ENCODE measurements at regions not wholly inside any gene's neighbourhood (a gene's known extent, or its start where the extent isn't known, plus 50 kb on each side); places are given as distances from the start of the nearest gene placed in this dataset.

DNA sequence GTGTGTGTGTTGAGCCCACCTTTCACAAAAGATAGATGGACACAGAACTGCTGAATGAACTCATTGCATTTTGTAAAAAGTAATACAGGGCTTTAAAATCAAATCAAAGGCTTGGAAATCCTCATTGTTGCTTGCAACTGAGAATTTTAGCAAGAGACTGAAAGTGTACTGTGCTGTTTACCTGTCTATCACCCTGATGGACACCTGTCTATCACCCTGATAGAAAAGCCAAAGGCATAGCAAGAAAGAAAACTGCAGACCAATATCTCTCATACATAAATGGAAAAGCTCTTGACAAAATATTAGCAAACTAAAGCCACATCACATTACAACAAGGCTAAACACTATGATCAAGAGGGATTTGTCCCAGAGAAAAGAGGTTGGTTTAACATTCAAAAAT lies 107.5 kb upstream of the TMEM18 start:
- no peak overlapping the region for H3K4me3 ChIP-seq (ENCODE audit: low read depth, low read length)
- no peak overlapping the region for H3K27ac ChIP-seq (ENCODE audit: low read depth, low read length)
- no peak overlapping the region for H2AFZ ChIP-seq (ENCODE audit: low read length, unreplicated experiment)
- no peaks in the 10 kb centered on the region for H3K36me3 ChIP-seq (ENCODE audit: insufficient read depth, low read length)
- no peaks in the 10 kb centered on the region for H3K27me3 ChIP-seq (ENCODE audit: insufficient read depth, low read length)
- H3K79me2 ChIP-seq (ENCODE audit: control insufficient read depth, insufficient read depth, low read length, unreplicated experiment), result no peaks in the 10 kb centered on the region
- no peaks in the 10 kb centered on the region for H3K4me1 ChIP-seq (ENCODE audit: control insufficient read depth, insufficient read depth, low read length, unreplicated experiment)

DNA sequence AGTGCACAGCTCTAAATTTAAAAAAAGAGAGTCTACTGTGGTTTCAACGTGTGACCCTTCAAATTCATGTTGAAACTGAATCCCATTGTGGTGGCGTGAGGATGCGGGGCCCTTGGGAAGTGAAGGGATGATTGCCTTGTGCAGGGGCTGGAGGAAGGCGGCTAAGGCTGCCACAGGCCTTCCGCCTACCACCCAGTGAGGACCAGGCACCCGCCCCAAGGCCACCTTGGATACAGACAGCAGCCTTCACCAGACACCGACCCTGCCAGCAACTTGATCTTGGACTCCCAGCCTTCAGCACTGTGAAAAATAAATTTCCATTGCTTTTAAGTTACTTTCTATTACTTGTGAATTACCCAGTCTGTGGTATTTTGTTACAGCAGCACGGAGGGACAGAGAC lies 103.4 kb upstream of the TMEM18 start:
- Histone ChIP-seq H3K4me1 (ENCODE audit: control insufficient read depth, insufficient read depth, low read length, unreplicated experiment) (no peaks in the 10 kb centered on the region), H3K4me3 (ENCODE audit: low read depth, low read length) (no peak overlapping the region), H3K79me2 (ENCODE audit: control insufficient read depth, insufficient read depth, low read length, unreplicated experiment) (no peaks in the 10 kb centered on the region), H2AFZ (ENCODE audit: low read length, unreplicated experiment) (no peak overlapping the region), H3K36me3 (ENCODE audit: insufficient read depth, low read length) (no peaks in the 10 kb centered on the region), H3K27ac (ENCODE audit: low read depth, low read length) (no peak overlapping the region), H3K27me3 (ENCODE audit: insufficient read depth, low read length) (no peaks in the 10 kb centered on the region)

DNA sequence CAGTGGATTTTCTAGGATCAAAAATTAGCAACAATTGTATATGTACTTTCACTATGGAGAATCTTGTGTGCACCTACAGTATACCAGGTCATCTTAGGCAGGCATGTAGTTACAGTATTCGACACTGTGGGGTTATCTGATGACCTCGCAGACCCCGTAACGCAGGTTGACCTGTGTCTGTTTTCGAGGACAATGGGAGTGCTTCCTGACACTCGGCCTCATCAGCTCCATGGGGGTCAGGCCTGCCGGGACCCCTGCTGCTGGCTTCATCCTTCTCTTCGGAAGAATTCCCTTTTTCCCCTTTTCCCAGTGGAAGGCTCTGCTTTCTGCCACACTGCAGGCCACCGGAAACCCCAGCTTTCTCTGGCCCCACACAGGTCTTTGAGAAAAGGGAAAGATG lies 102.8 kb upstream of the TMEM18 start:
- Histone ChIP-seq H3K4me1 (ENCODE audit: control insufficient read depth, insufficient read depth, low read length, unreplicated experiment) (no peaks in the 10 kb centered on the region), H3K79me2 (ENCODE audit: control insufficient read depth, insufficient read depth, low read length, unreplicated experiment) (no peaks in the 10 kb centered on the region), H2AFZ (ENCODE audit: low read length, unreplicated experiment) (no peak overlapping the region), H3K4me3 (ENCODE audit: low read depth, low read length) (no peak overlapping the region), H3K27ac (ENCODE audit: low read depth, low read length) (no peak overlapping the region), H3K27me3 (ENCODE audit: insufficient read depth, low read length) (no peaks in the 10 kb centered on the region), H3K36me3 (ENCODE audit: insufficient read depth, low read length) (no peaks in the 10 kb centered on the region)

DNA sequence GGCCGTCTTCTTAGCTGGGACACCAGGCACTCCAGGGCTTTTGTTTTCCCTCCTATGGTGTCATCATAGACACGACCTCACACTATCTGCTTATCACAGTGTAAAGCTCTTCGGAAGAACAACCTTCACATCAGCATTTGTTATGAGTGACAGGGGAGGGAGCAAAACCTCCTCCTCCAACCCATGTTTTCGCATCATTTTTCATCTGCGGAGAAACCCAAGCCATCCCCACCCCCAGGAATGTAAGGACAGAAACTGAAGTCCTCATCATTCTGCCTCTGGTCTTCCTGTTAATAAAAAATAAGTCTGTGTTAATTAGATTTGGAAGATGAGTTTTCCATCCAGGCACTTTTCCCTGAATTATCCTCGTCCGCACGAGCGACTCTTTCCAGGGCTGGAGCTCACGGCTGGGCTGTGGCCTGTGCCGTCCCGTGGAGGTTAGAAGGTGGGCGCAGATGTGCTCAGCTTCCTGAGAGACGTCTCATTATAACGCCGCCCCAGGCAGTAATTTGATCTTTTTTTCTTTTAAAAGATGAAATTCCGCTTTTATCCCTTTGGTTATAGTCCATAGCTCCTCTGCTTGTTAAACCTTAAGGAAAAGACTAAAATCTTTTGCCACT lies 101.6 kb upstream of the TMEM18 start:
- H3K27me3 ChIP-seq (ENCODE audit: insufficient read depth, low read length), result no peaks in the 10 kb centered on the region
- no peaks in the 10 kb centered on the region for H3K36me3 ChIP-seq (ENCODE audit: insufficient read depth, low read length)

DNA sequence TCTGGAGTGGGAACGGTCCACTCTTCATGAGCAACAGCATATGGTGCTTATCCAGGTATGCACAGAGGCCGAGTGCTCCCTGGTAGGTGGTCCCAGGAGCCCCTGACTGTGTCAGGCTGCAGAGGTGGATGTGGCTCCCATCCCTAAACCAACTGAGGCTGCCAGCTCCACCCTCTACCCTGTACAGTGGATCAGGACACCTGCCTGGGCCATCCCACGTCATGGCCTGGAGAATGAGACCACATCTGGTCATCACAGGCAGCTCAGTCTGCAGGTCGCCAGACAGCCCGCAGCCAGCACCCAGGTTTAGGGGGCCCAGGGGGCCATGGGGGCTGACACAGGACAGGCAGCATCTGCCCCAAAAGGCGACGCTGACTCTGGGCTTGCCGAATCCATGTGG lies 100.3 kb upstream of the TMEM18 start:
- H2AFZ ChIP-seq (ENCODE audit: low read length, unreplicated experiment), result no peak overlapping the region
- no peaks in the 10 kb centered on the region for H3K79me2 ChIP-seq (ENCODE audit: control insufficient read depth, insufficient read depth, low read length, unreplicated experiment)
- H3K4me3 ChIP-seq (ENCODE audit: low read depth, low read length), result no peak overlapping the region
- no peaks in the 10 kb centered on the region for H3K36me3 ChIP-seq (ENCODE audit: insufficient read depth, low read length)
- no peaks in the 10 kb centered on the region for H3K4me1 ChIP-seq (ENCODE audit: control insufficient read depth, insufficient read depth, low read length, unreplicated experiment)
- H3K27me3 ChIP-seq (ENCODE audit: insufficient read depth, low read length), result no peaks in the 10 kb centered on the region
- H3K27ac ChIP-seq (ENCODE audit: low read depth, low read length), result no peak overlapping the region

More for the DNA sequence above, 101.6 kb upstream of the TMEM18 start:
- Histone ChIP-seq H3K79me2 (ENCODE audit: control insufficient read depth, insufficient read depth, low read length, unreplicated experiment) (no peaks in the 10 kb centered on the region), H3K4me3 (ENCODE audit: low read depth, low read length) (no peak overlapping the region), H3K27ac (ENCODE audit: low read depth, low read length) (no peak overlapping the region), H3K4me1 (ENCODE audit: control insufficient read depth, insufficient read depth, low read length, unreplicated experiment) (no peaks in the 10 kb centered on the region), H2AFZ (ENCODE audit: low read length, unreplicated experiment) (no peak overlapping the region)

DNA sequence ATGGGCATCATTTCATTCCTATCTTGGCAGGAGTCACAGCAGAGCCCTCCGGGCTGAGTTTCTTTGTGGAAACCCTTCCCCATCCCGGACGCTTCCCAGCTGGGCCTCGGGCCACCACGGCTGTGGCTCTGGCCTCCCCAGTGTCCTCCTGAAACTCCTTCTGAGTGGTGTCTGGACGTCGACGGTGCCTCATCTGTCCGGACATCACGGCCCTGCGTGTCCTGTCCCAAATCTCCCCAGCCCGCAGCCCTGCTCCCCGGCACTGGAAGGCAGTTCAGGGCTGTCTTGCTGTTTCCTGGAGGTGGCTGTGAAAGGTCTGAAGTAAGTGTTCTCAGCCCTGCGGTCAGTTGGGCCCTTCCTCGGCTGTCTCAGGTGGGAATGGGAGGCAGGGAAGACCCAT lies 99.8 kb upstream of the TMEM18 start:
- H3K79me2 ChIP-seq (ENCODE audit: control insufficient read depth, insufficient read depth, low read length, unreplicated experiment), result no peaks in the 10 kb centered on the region
- no peak overlapping the region for H2AFZ ChIP-seq (ENCODE audit: low read length, unreplicated experiment)
- H3K4me3 ChIP-seq (ENCODE audit: low read depth, low read length), result no peak overlapping the region
- H3K27ac ChIP-seq (ENCODE audit: low read depth, low read length), result no peak overlapping the region
- H3K36me3 ChIP-seq (ENCODE audit: insufficient read depth, low read length), result no peaks in the 10 kb centered on the region
- H3K4me1 ChIP-seq (ENCODE audit: control insufficient read depth, insufficient read depth, low read length, unreplicated experiment), result no peaks in the 10 kb centered on the region
- no peaks in the 10 kb centered on the region for H3K27me3 ChIP-seq (ENCODE audit: insufficient read depth, low read length)

DNA sequence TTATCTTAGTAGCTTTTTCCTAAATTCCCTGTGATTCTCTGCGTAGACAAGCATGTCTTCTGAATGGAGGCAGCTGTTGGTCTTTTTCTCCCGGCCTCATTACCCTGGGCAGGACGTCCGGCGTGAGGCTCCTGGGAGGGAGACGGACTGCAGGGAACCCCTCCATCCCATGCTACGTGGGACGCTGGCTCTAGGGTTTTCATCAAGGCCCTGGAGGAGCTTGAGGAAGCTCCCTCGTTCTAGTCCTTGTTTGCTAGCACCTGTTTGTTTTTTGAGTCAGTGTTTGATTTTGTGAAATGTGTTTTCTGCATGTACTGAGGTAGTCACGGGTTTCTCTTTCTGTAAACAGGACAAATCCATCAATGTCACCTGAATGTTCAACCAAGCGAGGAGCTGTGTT lies 99.3 kb upstream of the TMEM18 start:
- no peak overlapping the region for H2AFZ ChIP-seq (ENCODE audit: low read length, unreplicated experiment)

DNA sequence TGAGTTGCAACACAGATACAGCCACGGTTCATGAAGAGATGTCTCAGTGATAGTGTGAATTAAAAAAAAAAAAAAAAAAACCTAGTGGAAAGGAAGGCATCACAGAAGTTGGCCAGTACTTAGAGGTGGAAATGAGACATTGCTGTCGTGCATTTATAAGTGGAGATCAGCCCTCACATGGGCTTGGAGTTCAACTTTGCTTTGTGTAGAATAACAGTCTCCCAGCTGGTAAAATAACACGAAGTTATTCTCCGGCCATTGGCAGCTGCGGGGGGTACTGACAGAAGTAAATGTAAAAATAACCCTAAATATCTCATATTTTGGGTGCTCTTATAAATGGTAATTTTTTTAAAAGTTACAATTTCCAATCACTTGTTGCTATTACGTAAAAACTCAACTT lies 98.8 kb upstream of the TMEM18 start:
- Histone ChIP-seq H3K4me3 (ENCODE audit: low read depth, low read length) (no peak overlapping the region), H3K79me2 (ENCODE audit: control insufficient read depth, insufficient read depth, low read length, unreplicated experiment) (no peaks in the 10 kb centered on the region), H3K36me3 (ENCODE audit: insufficient read depth, low read length) (no peaks in the 10 kb centered on the region), H3K27me3 (ENCODE audit: insufficient read depth, low read length) (no peaks in the 10 kb centered on the region), H2AFZ (ENCODE audit: low read length, unreplicated experiment) (no peak overlapping the region), H3K27ac (ENCODE audit: low read depth, low read length) (no peak overlapping the region), H3K4me1 (ENCODE audit: control insufficient read depth, insufficient read depth, low read length, unreplicated experiment) (no peaks in the 10 kb centered on the region)

More for the DNA sequence above, 99.3 kb upstream of the TMEM18 start:
- Histone ChIP-seq H3K4me3 (ENCODE audit: low read depth, low read length) (no peak overlapping the region), H3K4me1 (ENCODE audit: control insufficient read depth, insufficient read depth, low read length, unreplicated experiment) (no peaks in the 10 kb centered on the region), H3K27me3 (ENCODE audit: insufficient read depth, low read length) (no peaks in the 10 kb centered on the region), H3K27ac (ENCODE audit: low read depth, low read length) (no peak overlapping the region), H3K79me2 (ENCODE audit: control insufficient read depth, insufficient read depth, low read length, unreplicated experiment) (no peaks in the 10 kb centered on the region), H3K36me3 (ENCODE audit: insufficient read depth, low read length) (no peaks in the 10 kb centered on the region)

DNA sequence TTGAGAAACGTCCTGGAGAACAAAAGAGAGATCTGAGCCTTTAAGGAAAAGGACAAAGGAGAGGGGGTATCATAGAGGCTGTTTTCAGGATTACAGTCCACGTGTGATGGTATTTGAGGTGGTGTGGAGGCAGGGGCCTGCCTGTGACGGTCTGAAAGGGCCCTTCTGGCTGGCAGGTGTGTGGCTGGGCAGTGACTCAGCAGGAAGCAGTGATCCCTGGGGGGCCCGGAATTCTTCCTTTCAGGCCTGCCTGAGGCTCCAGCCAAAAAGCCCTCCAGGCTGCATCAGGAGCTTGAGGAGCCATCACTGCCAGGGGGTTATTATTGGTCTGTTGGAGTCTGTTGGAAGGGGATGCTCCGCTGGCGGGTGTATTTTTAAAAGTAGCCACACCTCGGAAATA lies 97.2 kb upstream of the TMEM18 start:
- no peaks in the 10 kb centered on the region for H3K4me1 ChIP-seq (ENCODE audit: control insufficient read depth, insufficient read depth, low read length, unreplicated experiment)
- H3K27me3 ChIP-seq (ENCODE audit: insufficient read depth, low read length), result no peaks in the 10 kb centered on the region
- no peaks in the 10 kb centered on the region for H3K36me3 ChIP-seq (ENCODE audit: insufficient read depth, low read length)
- no peak overlapping the region for H2AFZ ChIP-seq (ENCODE audit: low read length, unreplicated experiment)
- H3K27ac ChIP-seq (ENCODE audit: low read depth, low read length), result no peak overlapping the region
- H3K4me3 ChIP-seq (ENCODE audit: low read depth, low read length), result no peak overlapping the region
- no peaks in the 10 kb centered on the region for H3K79me2 ChIP-seq (ENCODE audit: control insufficient read depth, insufficient read depth, low read length, unreplicated experiment)

DNA sequence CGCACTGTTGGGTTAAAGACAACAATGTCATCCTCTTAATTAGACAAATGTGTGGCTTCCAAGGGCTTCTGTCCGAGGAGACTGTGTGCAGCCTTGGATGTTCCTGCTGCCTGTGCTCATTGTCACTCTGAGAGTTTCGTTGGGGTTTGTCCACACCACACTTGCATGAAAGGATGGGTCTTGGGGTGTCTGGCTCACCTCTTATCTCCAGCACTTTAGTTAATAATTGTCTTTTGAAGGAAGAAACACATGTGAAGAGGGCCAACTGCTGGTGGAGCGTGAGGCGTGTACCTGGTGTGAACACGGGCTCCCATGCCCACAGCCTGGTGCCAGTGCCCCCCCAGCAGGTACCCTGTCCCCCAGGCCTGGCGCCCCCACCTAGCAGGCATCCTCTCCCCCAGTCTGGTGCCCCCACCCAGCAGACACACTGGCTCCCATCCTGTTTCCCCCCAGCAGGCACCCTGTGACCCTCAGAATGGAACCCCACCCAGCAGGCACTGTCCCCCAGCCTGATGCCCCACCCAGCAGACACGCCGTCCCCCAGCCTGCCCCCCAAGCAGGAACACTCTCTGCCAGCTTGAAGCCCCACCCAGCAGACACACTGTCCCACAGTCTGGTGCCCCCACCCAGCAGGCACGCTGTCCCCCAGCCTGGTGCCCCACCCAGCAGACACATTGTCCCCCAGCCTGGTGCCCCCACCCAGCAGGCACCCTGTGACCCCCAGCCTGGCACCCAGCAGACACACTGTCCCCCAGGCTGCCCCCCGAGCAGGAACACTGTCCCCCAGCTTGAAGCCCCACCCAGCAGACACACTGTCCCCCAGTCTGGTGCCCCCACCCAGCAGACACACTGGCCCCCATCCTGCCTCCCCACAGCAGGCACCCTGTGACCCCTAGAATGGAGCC lies 96.3 kb upstream of the TMEM18 start:
- Histone ChIP-seq H3K79me2 (ENCODE audit: control insufficient read depth, insufficient read depth, low read length, unreplicated experiment) (no peaks in the 10 kb centered on the region), H3K27ac (ENCODE audit: low read depth, low read length) (no peak overlapping the region), H2AFZ (ENCODE audit: low read length, unreplicated experiment) (no peak overlapping the region), H3K36me3 (ENCODE audit: insufficient read depth, low read length) (no peaks in the 10 kb centered on the region), H3K27me3 (ENCODE audit: insufficient read depth, low read length) (no peaks in the 10 kb centered on the region), H3K4me3 (ENCODE audit: low read depth, low read length) (no peak overlapping the region), H3K4me1 (ENCODE audit: control insufficient read depth, insufficient read depth, low read length, unreplicated experiment) (no peaks in the 10 kb centered on the region)

DNA sequence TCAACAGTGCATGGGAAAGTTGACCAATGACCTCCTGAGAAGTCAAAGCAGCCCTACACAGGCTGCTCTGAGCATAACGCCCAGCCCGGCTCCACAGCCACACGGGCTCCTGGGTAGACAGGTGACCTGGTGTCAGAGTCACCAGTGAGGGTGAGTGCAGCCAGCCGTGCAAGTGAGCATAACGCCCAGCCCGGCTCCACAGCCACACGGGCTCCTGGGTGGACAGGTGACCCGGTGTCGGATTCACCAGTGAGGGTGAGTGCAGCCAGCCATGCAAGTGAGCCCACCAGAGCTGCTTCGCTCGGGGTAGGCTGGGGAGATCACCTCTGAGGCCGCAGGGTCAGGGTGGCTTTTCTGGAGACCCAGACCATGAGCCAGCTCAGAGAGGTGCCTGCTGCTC lies 94.3 kb upstream of the TMEM18 start:
- Histone ChIP-seq H3K27me3 (ENCODE audit: insufficient read depth, low read length) (no peaks in the 10 kb centered on the region), H3K36me3 (ENCODE audit: insufficient read depth, low read length) (no peaks in the 10 kb centered on the region), H3K27ac (ENCODE audit: low read depth, low read length) (no peak overlapping the region), H3K79me2 (ENCODE audit: control insufficient read depth, insufficient read depth, low read length, unreplicated experiment) (no peaks in the 10 kb centered on the region), H2AFZ (ENCODE audit: low read length, unreplicated experiment) (no peak overlapping the region), H3K4me1 (ENCODE audit: control insufficient read depth, insufficient read depth, low read length, unreplicated experiment) (no peaks in the 10 kb centered on the region), H3K4me3 (ENCODE audit: low read depth, low read length) (no peak overlapping the region)

All from ACC112 (cell line).